ENCODE measurements at regions not wholly inside any gene's neighbourhood (a gene's known extent, or its start where the extent isn't known, plus 50 kb on each side); places are given as distances from the start of the nearest gene placed in this dataset.

DNA sequence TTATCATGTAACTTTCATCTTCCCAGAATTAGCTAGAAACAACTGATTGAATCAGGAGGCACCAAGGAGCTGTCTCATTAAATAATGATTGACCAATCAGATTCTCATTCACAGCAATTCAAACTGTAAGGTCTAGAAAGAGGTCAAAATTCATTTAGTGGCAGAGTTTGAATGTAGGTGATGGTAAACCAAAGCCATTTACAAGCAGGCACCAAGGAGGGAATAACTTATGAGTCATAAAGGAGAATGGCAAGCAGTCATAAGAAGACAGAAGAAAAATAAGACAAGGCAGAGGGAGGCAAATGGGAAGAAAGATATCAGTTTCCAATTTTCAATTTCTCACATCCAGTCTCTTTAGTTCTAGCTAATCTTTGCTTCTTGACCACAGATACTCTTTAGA lies 52.9 kb upstream of the DEFB112 start:
- TF ChIP-seq FOXP2 (optimal IDR thresholded peaks at IDR 0.05; ENCODE audit: control extremely low read depth, extremely low read length, insufficient read depth) (no peak), POLR2AphosphoS5 (IDR thresholded peaks at IDR 0.05; ENCODE audit: borderline replicate concordance, low read depth, low read length) (no peak), EZH2 (IDR thresholded peaks at IDR 0.05) (no peak)
- no peak for DNase-seq (ENCODE audit: low read depth, low spot score)
- H3K4me3 ChIP-seq: no peak overlapping the region
- H3K9ac ChIP-seq (ENCODE audit: insufficient read length): no peak overlapping the region
- no peak overlapping the region for H3K27ac ChIP-seq
- no peaks in the 10 kb centered on the region for H3K36me3 ChIP-seq (ENCODE audit: insufficient read depth, low read length)
- H3K9me3 ChIP-seq (ENCODE audit: low read depth, low read length): no peaks in the 10 kb centered on the region; the same call in 1 of the 2 replicates

DNA sequence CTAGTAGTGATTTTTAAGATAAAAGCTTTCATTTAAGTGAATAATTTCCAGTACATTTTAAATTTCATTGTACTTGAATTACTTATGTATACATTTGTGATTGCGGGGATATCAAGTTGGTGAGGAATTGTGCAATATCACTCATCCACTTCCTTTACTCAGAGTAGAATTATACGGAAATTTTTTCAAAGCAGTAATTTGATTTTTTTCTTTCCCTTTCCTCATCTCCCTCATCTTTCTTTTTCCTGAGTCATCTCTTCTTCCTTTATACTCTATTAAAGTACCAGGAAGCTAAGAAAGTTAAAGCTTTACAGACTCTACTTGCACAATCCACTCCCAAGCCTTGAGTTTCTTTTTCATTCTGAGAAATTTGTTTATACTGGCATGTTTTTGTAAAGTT lies 60.9 kb upstream of the DEFB112 start:
- no peaks in the 10 kb centered on the region for H3K36me3 ChIP-seq (ENCODE audit: insufficient read depth, low read length)
- H3K4me3 ChIP-seq: peak overlapping the region; percentile 42
- H3K9me3 ChIP-seq (ENCODE audit: low read depth, low read length): no peaks in the 10 kb centered on the region
- H3K9ac ChIP-seq (ENCODE audit: insufficient read length): no peak overlapping the region
- TF ChIP-seq FOXP2 (optimal IDR thresholded peaks at IDR 0.05; ENCODE audit: control extremely low read depth, extremely low read length, insufficient read depth) (no peak), EZH2 (IDR thresholded peaks at IDR 0.05) (no peak), POLR2AphosphoS5 (IDR thresholded peaks at IDR 0.05; ENCODE audit: borderline replicate concordance, low read depth, low read length) (no peak)
- peak; percentile 73 for DNase-seq (ENCODE audit: low read depth, low spot score)
- H3K27ac ChIP-seq: peak overlapping the region; percentile 74

DNA sequence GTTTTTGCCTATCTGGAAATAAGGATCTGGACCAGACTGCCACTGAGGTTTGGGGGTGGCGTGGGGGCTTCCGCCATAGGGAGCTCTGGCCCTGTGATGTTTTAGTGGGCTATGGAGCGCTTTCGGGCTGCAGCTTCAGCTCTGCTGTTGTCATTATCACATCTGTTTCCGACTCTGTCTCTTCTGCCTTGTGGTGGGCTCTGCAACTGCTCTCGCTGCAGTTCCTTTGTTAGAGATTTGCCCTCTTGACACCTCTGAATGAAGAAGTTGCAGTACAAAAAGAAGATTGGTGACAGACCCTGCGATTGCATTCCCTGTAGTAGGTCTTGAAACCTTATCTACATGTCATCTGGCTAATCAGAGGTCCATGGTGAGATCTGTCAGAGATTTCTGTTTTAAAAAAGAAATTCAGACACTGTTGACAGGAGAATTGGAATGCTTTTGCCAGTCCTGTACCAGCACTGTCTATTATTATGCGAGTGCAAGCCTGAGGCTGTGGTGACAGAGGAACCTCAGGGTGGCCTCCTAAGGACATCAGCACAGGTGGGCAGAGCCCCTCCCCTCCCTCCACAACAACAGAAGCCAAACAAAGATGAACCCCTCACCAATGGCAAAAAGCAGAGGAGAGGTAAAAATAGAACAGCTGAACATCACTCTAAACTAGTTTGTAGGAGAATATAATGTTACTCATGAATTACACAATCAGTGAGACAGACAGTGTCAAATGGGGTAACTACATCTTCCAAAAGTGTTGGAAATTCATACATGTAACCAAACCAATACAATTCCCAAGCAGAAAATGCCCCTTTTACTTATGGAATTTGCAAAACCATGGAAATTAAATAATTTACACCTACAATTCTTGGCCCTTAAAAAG lies 63.5 kb upstream of the DEFB112 start:
- H3K27ac ChIP-seq: no peak overlapping the region
- no peak for DNase-seq (ENCODE audit: low read depth, low spot score)
- TF ChIP-seq EZH2 (IDR thresholded peaks at IDR 0.05) (no peak), POLR2AphosphoS5 (IDR thresholded peaks at IDR 0.05; ENCODE audit: borderline replicate concordance, low read depth, low read length) (no peak), FOXP2 (optimal IDR thresholded peaks at IDR 0.05; ENCODE audit: control extremely low read depth, extremely low read length, insufficient read depth) (no peak)
- no peak overlapping the region for H3K4me3 ChIP-seq
- no peak overlapping the region for H3K9ac ChIP-seq (ENCODE audit: insufficient read length)
- H3K36me3 ChIP-seq (ENCODE audit: insufficient read depth, low read length): no peaks in the 10 kb centered on the region
- no peaks in the 10 kb centered on the region for H3K9me3 ChIP-seq (ENCODE audit: low read depth, low read length)

DNA sequence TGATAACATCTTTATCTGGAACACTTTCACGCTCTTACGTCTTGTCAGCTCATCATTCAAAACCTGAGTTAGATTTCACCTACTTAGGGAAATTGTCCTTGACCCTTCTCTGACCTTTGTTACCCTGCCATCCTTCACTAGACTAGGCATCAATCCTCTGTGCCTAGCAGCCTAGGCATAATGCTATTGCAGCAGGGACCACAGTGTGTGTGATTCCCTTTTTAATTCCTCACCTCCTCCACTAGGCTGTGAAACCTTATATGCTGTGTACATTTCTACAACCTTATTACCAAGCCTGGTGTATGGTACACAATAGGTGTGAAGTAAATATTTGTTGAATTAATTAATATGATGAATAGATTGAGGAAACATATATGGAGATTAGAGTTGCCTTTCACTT lies 66.7 kb upstream of the DEFB112 start:
- no peak overlapping the region for H3K27ac ChIP-seq
- no peaks in the 10 kb centered on the region for H3K9me3 ChIP-seq (ENCODE audit: low read depth, low read length)
- no peak overlapping the region for H3K4me3 ChIP-seq
- DNase-seq (ENCODE audit: low read depth, low spot score): no peak
- H3K9ac ChIP-seq (ENCODE audit: insufficient read length): no peak overlapping the region
- H3K36me3 ChIP-seq (ENCODE audit: insufficient read depth, low read length): no peaks in the 10 kb centered on the region
- no peak for TF ChIP-seq FOXP2 (optimal IDR thresholded peaks at IDR 0.05; ENCODE audit: control extremely low read depth, extremely low read length, insufficient read depth)
- TF ChIP-seq EZH2 (IDR thresholded peaks at IDR 0.05): no peak
- TF ChIP-seq POLR2AphosphoS5 (IDR thresholded peaks at IDR 0.05; ENCODE audit: borderline replicate concordance, low read depth, low read length): no peak

DNA sequence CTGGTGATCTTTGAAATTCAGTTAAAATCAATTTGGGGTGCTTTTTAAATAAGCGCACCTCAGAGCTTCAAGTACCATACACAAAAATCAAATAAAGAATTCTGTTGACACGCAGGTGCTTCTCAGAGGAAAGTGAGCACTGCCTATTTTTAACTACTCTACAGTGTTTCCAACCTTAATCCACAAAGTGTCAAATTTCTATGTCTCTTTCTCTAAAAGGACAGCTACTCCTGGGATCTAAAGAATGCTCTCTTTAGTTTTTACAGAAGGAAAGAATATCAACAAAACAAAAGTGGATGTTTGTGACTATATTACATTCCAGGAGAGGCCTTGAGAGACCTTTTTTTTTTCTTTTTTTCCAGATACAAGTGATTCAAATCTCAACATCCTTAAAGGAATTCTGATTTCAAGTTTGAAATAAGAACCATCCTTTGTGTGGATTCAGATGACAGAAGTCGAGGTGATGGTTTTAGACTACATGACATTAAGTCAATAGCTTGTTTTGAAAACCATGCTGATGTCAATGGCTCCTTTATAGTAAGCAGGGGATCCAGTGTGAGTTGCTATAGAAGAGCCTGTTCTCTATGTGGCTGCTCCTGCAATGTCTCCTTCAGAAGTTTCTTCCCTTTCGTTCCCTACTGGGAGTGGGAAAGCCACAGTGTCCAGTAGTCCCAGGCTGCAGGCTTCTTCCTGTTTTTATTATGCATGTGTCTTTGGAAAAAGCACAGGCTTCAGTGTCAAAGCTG lies 67.2 kb upstream of the DEFB112 start:
- TF ChIP-seq EZH2 (IDR thresholded peaks at IDR 0.05): no peak
- TF ChIP-seq FOXP2 (optimal IDR thresholded peaks at IDR 0.05; ENCODE audit: control extremely low read depth, extremely low read length, insufficient read depth): no peak
- no peak for TF ChIP-seq POLR2AphosphoS5 (IDR thresholded peaks at IDR 0.05; ENCODE audit: borderline replicate concordance, low read depth, low read length)

DNA sequence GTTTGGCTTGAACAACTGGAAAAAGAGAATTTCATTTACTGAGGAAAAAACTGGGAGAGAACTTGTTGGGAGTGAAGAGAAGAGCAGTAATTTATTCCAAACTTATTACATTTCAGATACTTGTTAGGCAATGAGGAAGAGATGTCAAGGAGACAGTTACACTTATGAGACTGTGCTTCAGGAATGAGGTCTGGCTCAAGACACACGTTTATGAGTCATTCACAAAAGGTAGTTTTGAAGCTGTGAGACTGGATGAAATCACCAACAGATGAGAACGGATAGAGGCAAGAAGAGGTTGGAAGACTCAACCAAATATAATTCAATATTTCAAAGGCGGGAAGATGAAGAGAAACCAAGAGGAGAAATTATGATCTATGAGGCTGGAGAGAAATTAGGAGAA lies 70.6 kb upstream of the DEFB112 start:
- H3K36me3 ChIP-seq (ENCODE audit: insufficient read depth, low read length): no peaks in the 10 kb centered on the region
- H3K9ac ChIP-seq (ENCODE audit: insufficient read length): no peak overlapping the region
- no peak overlapping the region for H3K27ac ChIP-seq
- TF ChIP-seq EZH2 (IDR thresholded peaks at IDR 0.05) (no peak), FOXP2 (optimal IDR thresholded peaks at IDR 0.05; ENCODE audit: control extremely low read depth, extremely low read length, insufficient read depth) (no peak), POLR2AphosphoS5 (IDR thresholded peaks at IDR 0.05; ENCODE audit: borderline replicate concordance, low read depth, low read length) (no peak)
- no peaks in the 10 kb centered on the region for H3K9me3 ChIP-seq (ENCODE audit: low read depth, low read length)
- no peak overlapping the region for H3K4me3 ChIP-seq
- no peak for DNase-seq (ENCODE audit: low read depth, low spot score)

More for the DNA sequence above, 67.2 kb upstream of the DEFB112 start:
- H3K4me3 ChIP-seq: no peak overlapping the region
- no peaks in the 10 kb centered on the region for H3K36me3 ChIP-seq (ENCODE audit: insufficient read depth, low read length)
- H3K9me3 ChIP-seq (ENCODE audit: low read depth, low read length): no peaks in the 10 kb centered on the region
- H3K27ac ChIP-seq: no peak overlapping the region
- H3K9ac ChIP-seq (ENCODE audit: insufficient read length): no peak overlapping the region
- no peak for DNase-seq (ENCODE audit: low read depth, low spot score)

DNA sequence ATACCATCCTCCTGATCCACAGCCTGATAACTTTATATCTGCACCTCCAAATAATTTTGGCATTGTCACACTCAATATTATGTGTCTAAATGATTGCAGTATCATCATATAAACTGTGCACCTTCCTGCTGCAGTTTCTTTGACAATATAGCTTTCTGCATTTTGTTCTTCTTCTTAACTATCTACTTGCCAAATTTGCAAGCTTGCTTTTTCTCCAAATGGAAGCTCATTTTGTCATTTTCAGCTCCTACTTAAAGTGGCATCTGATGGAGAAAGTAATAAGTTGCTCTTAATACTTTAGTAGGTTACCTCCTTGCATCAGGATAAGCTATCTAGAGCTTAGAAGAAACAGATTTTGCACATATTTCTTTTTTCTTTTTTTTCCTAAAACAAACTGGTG lies 74.0 kb upstream of the DEFB112 start:
- no peak for DNase-seq (ENCODE audit: low read depth, low spot score)
- H3K4me3 ChIP-seq: no peak overlapping the region
- no peak overlapping the region for H3K9ac ChIP-seq (ENCODE audit: insufficient read length)
- H3K36me3 ChIP-seq (ENCODE audit: insufficient read depth, low read length): no peaks in the 10 kb centered on the region
- no peak overlapping the region for H3K27ac ChIP-seq
- TF ChIP-seq EZH2 (IDR thresholded peaks at IDR 0.05): no peak
- no peak for TF ChIP-seq POLR2AphosphoS5 (IDR thresholded peaks at IDR 0.05; ENCODE audit: borderline replicate concordance, low read depth, low read length)
- no peak for TF ChIP-seq FOXP2 (optimal IDR thresholded peaks at IDR 0.05; ENCODE audit: control extremely low read depth, extremely low read length, insufficient read depth)
- no peaks in the 10 kb centered on the region for H3K9me3 ChIP-seq (ENCODE audit: low read depth, low read length)

DNA sequence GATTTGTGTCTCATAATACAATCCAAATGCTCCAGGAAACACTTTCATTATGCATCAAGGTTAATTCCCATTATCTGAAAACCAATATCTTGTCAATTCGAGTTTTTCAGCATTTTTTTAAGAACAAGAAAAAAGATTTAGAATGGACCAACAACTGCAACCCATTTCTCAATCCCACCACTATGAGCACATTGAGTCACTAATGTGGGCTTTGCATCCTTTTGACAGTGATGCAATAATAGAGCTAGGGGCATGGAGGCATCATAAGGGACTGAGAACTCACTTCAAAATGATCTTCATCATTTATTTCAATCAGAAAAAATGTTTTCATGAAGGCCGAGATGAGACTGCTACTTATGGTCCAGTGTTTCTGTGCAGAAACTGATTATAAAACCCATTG lies 74.8 kb upstream of the DEFB112 start:
- no peak overlapping the region for H3K4me3 ChIP-seq
- no peaks in the 10 kb centered on the region for H3K36me3 ChIP-seq (ENCODE audit: insufficient read depth, low read length)
- DNase-seq (ENCODE audit: low read depth, low spot score): no peak
- H3K9me3 ChIP-seq (ENCODE audit: low read depth, low read length): no peaks in the 10 kb centered on the region
- no peak overlapping the region for H3K27ac ChIP-seq
- no peak for TF ChIP-seq EZH2 (IDR thresholded peaks at IDR 0.05)
- no peak for TF ChIP-seq FOXP2 (optimal IDR thresholded peaks at IDR 0.05; ENCODE audit: control extremely low read depth, extremely low read length, insufficient read depth)
- no peak for TF ChIP-seq POLR2AphosphoS5 (IDR thresholded peaks at IDR 0.05; ENCODE audit: borderline replicate concordance, low read depth, low read length)
- H3K9ac ChIP-seq (ENCODE audit: insufficient read length): no peak overlapping the region
